ENCODE measurements at regions not wholly inside any gene's neighbourhood (a gene's known extent, or its start where the extent isn't known, plus 50 kb on each side); places are given as distances from the start of the nearest gene placed in this dataset.

- TF ChIP-seq EP300 (IDR thresholded peaks at IDR 0.05) (no peak), POLR2AphosphoS5 (IDR thresholded peaks at IDR 0.05) (no peak), CTCF (IDR thresholded peaks at IDR 0.05) (no peak), POLR2A (IDR thresholded peaks at IDR 0.05; ENCODE audit: low read depth) (no peak)
- 77% methylated on average over 1 of the region's 1 CpG for WGBS
- no peak overlapping the region for H3K27ac ChIP-seq (replicated peaks in 1 of 4)
- H3K4me1 ChIP-seq = no peaks in the 10 kb centered on the region
- H3K9me3 ChIP-seq = peaks cover 0 to 16% (median 5%) of the 10 kb centered on the region in 4 donors
- no peaks in the 10 kb centered on the region for H3K36me3 ChIP-seq
- H3K4me3 ChIP-seq = no peak overlapping the region
- no peaks in the 10 kb centered on the region for H3K27me3 ChIP-seq
- intact Hi-C loops (cut with DNase I) = no loop called here
- no peak for DNase-seq (ENCODE audit: extremely low spot score)
Measured at GRCh38 chr9:23243523-23243922, 582.5 kb downstream of the ELAVL2 start.

DNA sequence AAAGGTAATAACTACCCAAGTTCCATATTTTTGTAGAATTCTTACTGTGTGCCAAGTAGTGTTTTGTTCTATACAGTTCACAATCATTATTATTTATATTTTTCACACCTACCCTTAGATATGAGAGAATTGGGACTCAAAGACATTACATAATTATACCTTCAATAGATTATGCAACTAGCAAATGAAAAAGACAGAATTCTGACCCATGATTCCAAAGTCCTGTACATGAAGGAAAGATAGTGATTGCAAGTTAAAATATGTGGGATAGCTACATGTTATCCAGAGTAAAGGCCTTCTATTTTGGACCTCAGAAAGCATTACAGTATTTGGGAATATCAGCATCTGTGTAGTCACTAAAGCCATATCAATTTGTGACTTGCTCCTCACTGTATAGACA lies 581.0 kb downstream of the ELAVL2 start:
- DNase-seq (ENCODE audit: extremely low spot score) = no peak
- no peaks in the 10 kb centered on the region for H3K36me3 ChIP-seq
- no peak overlapping the region for H3K4me3 ChIP-seq
- intact Hi-C loops (cut with DNase I) = no loop called here
- H3K27me3 ChIP-seq = no peaks in the 10 kb centered on the region
- H3K9me3 ChIP-seq = peaks cover 0 to 6% (median 0%) of the 10 kb centered on the region in 4 donors
- no peak overlapping the region for H3K27ac ChIP-seq (replicated peaks in 1 of 4)
- no peaks in the 10 kb centered on the region for H3K4me1 ChIP-seq
- TF ChIP-seq EP300 (IDR thresholded peaks at IDR 0.05) = no peak
- no peak for TF ChIP-seq CTCF (IDR thresholded peaks at IDR 0.05)
- no peak for TF ChIP-seq POLR2AphosphoS5 (IDR thresholded peaks at IDR 0.05)
- TF ChIP-seq POLR2A (IDR thresholded peaks at IDR 0.05; ENCODE audit: low read depth) = no peak

- no peak overlapping the region for H3K27ac ChIP-seq (replicated peaks in 1 of 4)
- H3K9me3 ChIP-seq = peaks cover 0 to 4% (median 0%) of the 10 kb centered on the region in 4 donors
- no peaks in the 10 kb centered on the region for H3K27me3 ChIP-seq
- 76% methylated on average over 9 of the region's 9 CpGs for WGBS
- H3K4me3 ChIP-seq = no peak overlapping the region
- no peak for DNase-seq (ENCODE audit: extremely low spot score)
- no peak for TF ChIP-seq POLR2A (IDR thresholded peaks at IDR 0.05; ENCODE audit: low read depth)
- intact Hi-C loops (cut with DNase I) = no loop called here
- H3K36me3 ChIP-seq = no peaks in the 10 kb centered on the region
- no peaks in the 10 kb centered on the region for H3K4me1 ChIP-seq
Measured at GRCh38 chr9:23254404-23255184, 571.4 kb downstream of the ELAVL2 start.

GRCh38 chr9:23255346-23255745 lies 570.7 kb downstream of the ELAVL2 start:
- no peaks in the 10 kb centered on the region for H3K36me3 ChIP-seq
- H3K27ac ChIP-seq (replicated peaks in 1 of 4) = no peak overlapping the region
- H3K4me1 ChIP-seq = no peaks in the 10 kb centered on the region
- intact Hi-C loops (cut with DNase I) = no loop called here
- 47% methylated on average over 3 of the region's 3 CpGs for WGBS
- no peak overlapping the region for H3K4me3 ChIP-seq
- peaks cover 0 to 4% (median 0%) of the 10 kb centered on the region in 4 donors for H3K9me3 ChIP-seq
- H3K27me3 ChIP-seq = no peaks in the 10 kb centered on the region
- no peak for DNase-seq (ENCODE audit: extremely low spot score)
- TF ChIP-seq EP300 (IDR thresholded peaks at IDR 0.05) = no peak
- no peak for TF ChIP-seq POLR2AphosphoS5 (IDR thresholded peaks at IDR 0.05)
- TF ChIP-seq CTCF (IDR thresholded peaks at IDR 0.05) = no peak
- TF ChIP-seq POLR2A (IDR thresholded peaks at IDR 0.05; ENCODE audit: low read depth) = no peak

DNA sequence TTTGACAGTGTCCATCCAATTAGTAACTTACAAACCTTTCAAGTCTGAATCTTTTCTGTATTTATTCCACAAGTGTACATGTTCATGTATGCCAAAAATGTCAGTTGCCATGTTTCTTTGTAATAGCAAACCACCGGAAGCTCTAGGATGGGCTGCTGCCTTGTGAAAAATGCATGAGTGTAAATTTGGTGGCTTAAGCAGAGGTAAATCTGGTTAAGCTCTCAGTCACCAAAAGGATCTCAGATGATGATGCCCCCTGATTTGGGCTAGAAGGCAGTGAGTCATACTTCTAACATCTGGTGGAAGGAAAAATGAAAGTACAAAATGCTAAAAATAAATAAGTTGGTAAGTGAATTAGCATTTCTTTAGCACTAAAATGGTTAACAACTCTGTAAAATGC lies 567.5 kb downstream of the ELAVL2 start:
- TF ChIP-seq CTCF (IDR thresholded peaks at IDR 0.05) (no peak), EP300 (IDR thresholded peaks at IDR 0.05) (no peak), POLR2AphosphoS5 (IDR thresholded peaks at IDR 0.05) (no peak), POLR2A (IDR thresholded peaks at IDR 0.05; ENCODE audit: low read depth) (no peak)
- DNase-seq (ENCODE audit: extremely low spot score) = no peak
- H3K9me3 ChIP-seq = no peaks in the 10 kb centered on the region
- no peaks in the 10 kb centered on the region for H3K36me3 ChIP-seq
- WGBS = 60% methylated on average over 1 of the region's 1 CpG
- H3K27me3 ChIP-seq = no peaks in the 10 kb centered on the region
- no peak overlapping the region for H3K4me3 ChIP-seq
- no peak overlapping the region for H3K27ac ChIP-seq (replicated peaks in 1 of 4)
- intact Hi-C loops (cut with DNase I) = no loop called here
- H3K4me1 ChIP-seq = no peaks in the 10 kb centered on the region

Measured in esophagus muscularis mucosa (tissue), 4 donors.